Rectal smooth muscle tissue (tissue), 1 donor: ENCODE measurements at regions not wholly inside any gene's neighbourhood (a gene's known extent, or its start where the extent isn't known, plus 50 kb on each side); places are given as distances from the start of the nearest gene placed in this dataset.

Source experiments
- H3K27ac ChIP-seq: one replicate; pipeline ENCODE4 v1.7.0; 2013; ENCODE audit warnings: low read depth, low read length, inconsistent platforms
- H3K27me3 ChIP-seq: one replicate; pipeline ENCODE4 v1.7.0; 2013; ENCODE audit warnings: low read length; ENCODE audit not compliant: control insufficient read depth, insufficient read depth
- H3K36me3 ChIP-seq: one replicate; pipeline ENCODE4 v1.7.0; 2013; ENCODE audit warnings: low read length; ENCODE audit not compliant: control insufficient read depth, insufficient read depth
- H3K4me1 ChIP-seq: one replicate; pipeline ENCODE4 v1.7.0; 2013; ENCODE audit warnings: low read length; ENCODE audit not compliant: control insufficient read depth, insufficient read depth
- H3K4me3 ChIP-seq: one replicate; pipeline ENCODE4 v1.7.0; 2013; ENCODE audit warnings: low read length
- H3K9ac ChIP-seq: one replicate; pipeline ENCODE4 v1.7.0; 2013; ENCODE audit warnings: low read length

- Histone ChIP-seq H3K9ac (no peak overlapping the region), H3K36me3 (no peaks in the 10 kb centered on the region), H3K27me3 (no peaks in the 10 kb centered on the region), H3K4me1 (peaks cover 7% of the 10 kb centered on the region), H3K4me3 (no peak overlapping the region), H3K27ac (no peak overlapping the region)
These were observed 284.4 kb downstream of the RBM43 start for GRCh38 chr2:150977296-150977695.

GRCh38 chr2:150976604-150977003 is 285.1 kb downstream of the RBM43 start:
- Histone ChIP-seq H3K36me3 (no peaks in the 10 kb centered on the region), H3K27me3 (no peaks in the 10 kb centered on the region), H3K9ac (no peak overlapping the region), H3K4me3 (no peak overlapping the region), H3K4me1 (peaks cover 6% of the 10 kb centered on the region), H3K27ac (no peak overlapping the region)

- Histone ChIP-seq H3K9ac (no peak overlapping the region), H3K4me3 (no peak overlapping the region), H3K27ac (no peak overlapping the region), H3K27me3 (no peaks in the 10 kb centered on the region), H3K36me3 (no peaks in the 10 kb centered on the region), H3K4me1 (peaks cover 5% of the 10 kb centered on the region)
These were observed 286.8 kb downstream of the RBM43 start for GRCh38 chr2:150974864-150975263.

GRCh38 chr2:150974234-150974633 is 287.4 kb downstream of the RBM43 start:
- Histone ChIP-seq H3K4me3 (no peak overlapping the region), H3K27ac (no peak overlapping the region), H3K9ac (no peak overlapping the region), H3K36me3 (no peaks in the 10 kb centered on the region), H3K27me3 (no peaks in the 10 kb centered on the region), H3K4me1 (peaks cover 5% of the 10 kb centered on the region)

GRCh38 chr2:150971910-150972309 is 289.8 kb downstream of the RBM43 start:
- Histone ChIP-seq H3K4me3 (no peak overlapping the region), H3K27ac (no peak overlapping the region), H3K4me1 (peaks cover 5% of the 10 kb centered on the region), H3K9ac (no peak overlapping the region), H3K27me3 (no peaks in the 10 kb centered on the region), H3K36me3 (no peaks in the 10 kb centered on the region)

GRCh38 chr2:150963336-150963735 is 298.3 kb downstream of the RBM43 start:
- H3K4me3 ChIP-seq: no peak overlapping the region
- no peaks in the 10 kb centered on the region for H3K36me3 ChIP-seq
- H3K27ac ChIP-seq: no peak overlapping the region
- no peak overlapping the region for H3K9ac ChIP-seq
- H3K27me3 ChIP-seq: no peaks in the 10 kb centered on the region
- no peaks in the 10 kb centered on the region for H3K4me1 ChIP-seq

- no peaks in the 10 kb centered on the region for H3K27me3 ChIP-seq
- no peak overlapping the region for H3K27ac ChIP-seq
These were observed 306.4 kb downstream of the RBM43 start for GRCh38 chr2:150955231-150955630.

GRCh38 chr2:150946831-150947230 is 314.8 kb downstream of the RBM43 start:
- Histone ChIP-seq H3K27ac (no peak overlapping the region), H3K4me1 (no peaks in the 10 kb centered on the region), H3K36me3 (no peaks in the 10 kb centered on the region), H3K4me3 (no peak overlapping the region), H3K9ac (no peak overlapping the region), H3K27me3 (no peaks in the 10 kb centered on the region)

More at GRCh38 chr2:150955231-150955630, 306.4 kb downstream of the RBM43 start:
- Histone ChIP-seq H3K9ac (no peak overlapping the region), H3K4me1 (no peaks in the 10 kb centered on the region), H3K36me3 (no peaks in the 10 kb centered on the region), H3K4me3 (no peak overlapping the region)

GRCh38 chr2:150944315-150944714 is 317.3 kb downstream of the RBM43 start:
- H3K27me3 ChIP-seq: no peaks in the 10 kb centered on the region
- no peaks in the 10 kb centered on the region for H3K4me1 ChIP-seq

GRCh38 chr2:150939087-150939486 is 322.6 kb downstream of the RBM43 start:
- H3K27ac ChIP-seq: no peak overlapping the region
- H3K9ac ChIP-seq: no peak overlapping the region
- H3K27me3 ChIP-seq: no peaks in the 10 kb centered on the region
- no peak overlapping the region for H3K4me3 ChIP-seq
- no peaks in the 10 kb centered on the region for H3K36me3 ChIP-seq
- no peaks in the 10 kb centered on the region for H3K4me1 ChIP-seq

More at GRCh38 chr2:150944315-150944714, 317.3 kb downstream of the RBM43 start:
- no peak overlapping the region for H3K4me3 ChIP-seq
- no peak overlapping the region for H3K9ac ChIP-seq
- H3K27ac ChIP-seq: no peak overlapping the region
- no peaks in the 10 kb centered on the region for H3K36me3 ChIP-seq

- H3K36me3 ChIP-seq: no peaks in the 10 kb centered on the region
- no peaks in the 10 kb centered on the region for H3K27me3 ChIP-seq
- no peak overlapping the region for H3K27ac ChIP-seq
- no peak overlapping the region for H3K4me3 ChIP-seq
- no peak overlapping the region for H3K9ac ChIP-seq
- no peaks in the 10 kb centered on the region for H3K4me1 ChIP-seq
These were observed 323.1 kb downstream of the RBM43 start for GRCh38 chr2:150938527-150938926.

- Histone ChIP-seq H3K4me1 (no peaks in the 10 kb centered on the region), H3K27ac (no peak overlapping the region), H3K9ac (no peak overlapping the region), H3K4me3 (no peak overlapping the region), H3K27me3 (no peaks in the 10 kb centered on the region), H3K36me3 (no peaks in the 10 kb centered on the region)
These were observed 324.6 kb downstream of the RBM43 start for GRCh38 chr2:150937030-150937429.

- H3K4me1 ChIP-seq: no peaks in the 10 kb centered on the region
- no peak overlapping the region for H3K9ac ChIP-seq
- no peaks in the 10 kb centered on the region for H3K36me3 ChIP-seq
- no peak overlapping the region for H3K27ac ChIP-seq
- no peak overlapping the region for H3K4me3 ChIP-seq
- no peaks in the 10 kb centered on the region for H3K27me3 ChIP-seq
These were observed 330.2 kb downstream of the RBM43 start for GRCh38 chr2:150931451-150931850.
